Astrocyte (in vitro differentiated cells and primary cell): ENCODE measurements at regions not wholly inside any gene's neighbourhood (a gene's known extent, or its start where the extent isn't known, plus 50 kb on each side); places are given as distances from the start of the nearest gene placed in this dataset.

Experiments
- EZH2 ChIP-seq: IDR thresholded peaks from 2 replicates; pipeline ENCODE4 v1.6.1; 2012; ENCODE audit warnings: mild to moderate bottlenecking, low read length, inconsistent platforms; ENCODE audit not compliant: insufficient read depth
- TF ChIP-seq, protein P1 (sequence below): IDR thresholded peaks from 2 replicates; pipeline ENCODE4 v1.5.1; 2011; ENCODE audit warnings: low read depth, mild to moderate bottlenecking, inconsistent platforms, low read length, moderate library complexity; ENCODE audit not compliant: insufficient read depth

DNA sequence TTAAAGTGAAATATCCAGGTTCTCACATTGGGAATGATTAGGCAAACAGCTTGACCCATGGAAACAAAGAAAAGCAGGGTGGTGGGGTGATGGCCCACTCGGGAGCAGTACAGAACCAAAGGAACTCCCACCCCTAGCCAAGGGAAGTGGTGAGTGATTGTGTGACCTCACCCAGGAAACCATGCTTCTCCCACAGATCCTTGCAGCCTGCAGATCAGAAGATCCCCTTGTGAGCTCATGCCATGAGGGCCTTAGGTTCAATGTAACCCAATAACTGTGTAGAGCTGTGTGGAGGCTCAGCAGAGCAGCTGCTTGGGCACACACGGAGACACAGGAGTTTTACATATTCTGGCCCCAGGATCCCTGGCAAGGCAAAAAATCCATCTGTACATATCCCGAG lies 311.8 kb upstream of the DPYD start:
- TF ChIP-seq, protein P1, sequence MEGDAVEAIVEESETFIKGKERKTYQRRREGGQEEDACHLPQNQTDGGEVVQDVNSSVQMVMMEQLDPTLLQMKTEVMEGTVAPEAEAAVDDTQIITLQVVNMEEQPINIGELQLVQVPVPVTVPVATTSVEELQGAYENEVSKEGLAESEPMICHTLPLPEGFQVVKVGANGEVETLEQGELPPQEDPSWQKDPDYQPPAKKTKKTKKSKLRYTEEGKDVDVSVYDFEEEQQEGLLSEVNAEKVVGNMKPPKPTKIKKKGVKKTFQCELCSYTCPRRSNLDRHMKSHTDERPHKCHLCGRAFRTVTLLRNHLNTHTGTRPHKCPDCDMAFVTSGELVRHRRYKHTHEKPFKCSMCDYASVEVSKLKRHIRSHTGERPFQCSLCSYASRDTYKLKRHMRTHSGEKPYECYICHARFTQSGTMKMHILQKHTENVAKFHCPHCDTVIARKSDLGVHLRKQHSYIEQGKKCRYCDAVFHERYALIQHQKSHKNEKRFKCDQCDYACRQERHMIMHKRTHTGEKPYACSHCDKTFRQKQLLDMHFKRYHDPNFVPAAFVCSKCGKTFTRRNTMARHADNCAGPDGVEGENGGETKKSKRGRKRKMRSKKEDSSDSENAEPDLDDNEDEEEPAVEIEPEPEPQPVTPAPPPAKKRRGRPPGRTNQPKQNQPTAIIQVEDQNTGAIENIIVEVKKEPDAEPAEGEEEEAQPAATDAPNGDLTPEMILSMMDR: no peak
- no peak for TF ChIP-seq EZH2
